IMR-90 (cell line): ENCODE measurements at regions not wholly inside any gene's neighbourhood (a gene's known extent, or its start where the extent isn't known, plus 50 kb on each side); places are given as distances from the start of the nearest gene placed in this dataset.

ENCODE experiments used
- ATAC-seq: fragments of 200-7000 bp; cut with Tn5 transposase; 2 replicates; pipeline ENCODE4 v1.9.1; 2020; ENCODE audit warnings: low read depth, mild to moderate bottlenecking, moderate library complexity
- BruUV-seq: library from RNA; stranded (reverse); fragments of 400-500 nt; replicated peaks from 2 replicates; lab custom pipeline; 2021; lab: Mats Ljungman, UMichigan
- CTCF ChIA-PET: fragments of 300-600 bp; formaldehyde crosslinking; extraction: SDS; loops from one replicate; lab custom pipeline; 2021; ENCODE audit warnings: antibody characterized with exemption; lab: Yijun Ruan, JAX
- POLR2A ChIA-PET: fragments of 300-600 bp; sonication (Branson Sonifier 250); formaldehyde crosslinking; loops from one replicate; lab custom pipeline; 2022; ENCODE audit warnings: antibody characterized with exemption; ENCODE audit not compliant: unreplicated experiment; lab: Charles Lee
- DNase-seq: peaks from one replicate; pipeline ENCODE4 v3.0.0; 2013
- H2AFZ ChIP-seq: replicated peaks from 2 replicates; pipeline ENCODE3; 2013; ENCODE audit warnings: low read length, mild to moderate bottlenecking; ENCODE audit not compliant: poor library complexity
- H2AK5ac ChIP-seq: 2 replicates; pipeline ENCODE4 v1.6.1; 2013; ENCODE audit warnings: low read depth, low read length, inconsistent platforms
- H2AK9ac ChIP-seq: replicated peaks from 2 replicates; pipeline ENCODE3; 2013; ENCODE audit warnings: mild to moderate bottlenecking, low read depth, low read length, moderate library complexity; ENCODE audit not compliant: poor library complexity
- H2BK120ac ChIP-seq: 2 replicates; pipeline ENCODE4 v1.6.1; 2013; ENCODE audit warnings: low read depth, low read length, inconsistent platforms
- H2BK15ac ChIP-seq: 3 replicates; pipeline ENCODE4 v1.6.1; 2013; ENCODE audit warnings: low read depth, low read length, inconsistent platforms
- H2BK20ac ChIP-seq: 2 replicates; pipeline ENCODE4 v1.6.1; 2013; ENCODE audit warnings: low read depth, mild to moderate bottlenecking, inconsistent platforms, low read length, moderate library complexity
- H2BK5ac ChIP-seq: 2 replicates; pipeline ENCODE4 v1.6.1; 2013; ENCODE audit warnings: mild to moderate bottlenecking, low read depth, low read length, inconsistent platforms; ENCODE audit not compliant: poor library complexity, severe bottlenecking
- H3K14ac ChIP-seq: replicated peaks from 2 replicates; pipeline ENCODE4 v1.6.1; 2013; ENCODE audit warnings: low read depth, low read length, inconsistent platforms
- H3K18ac ChIP-seq: 2 replicates; pipeline ENCODE4 v1.6.1; 2013; ENCODE audit warnings: low read depth, low read length, control low read depth
- H3K23ac ChIP-seq: 2 replicates; pipeline ENCODE4 v1.6.1; 2013; ENCODE audit warnings: low read depth, low read length, inconsistent platforms
- H3K27ac ChIP-seq: 2 replicates; pipeline ENCODE4 v1.5.1; 2013; ENCODE audit warnings: mild to moderate bottlenecking, control low read depth, low read length; ENCODE audit not compliant: insufficient read depth
- H3K27me3 ChIP-seq: 2 replicates; pipeline ENCODE4 v1.6.1; 2013; ENCODE audit warnings: low read length; ENCODE audit not compliant: control insufficient read depth, insufficient read depth
- H3K36me3 ChIP-seq: 2 replicates; pipeline ENCODE4 v1.6.1; 2013; ENCODE audit warnings: low read length, mixed read lengths; ENCODE audit not compliant: control insufficient read depth, insufficient read depth
- H3K4ac ChIP-seq: 2 replicates; pipeline ENCODE4 v1.6.1; 2013; ENCODE audit warnings: low read depth, low read length, inconsistent platforms
- H3K4me1 ChIP-seq: 2 replicates; pipeline ENCODE4 v1.6.1; 2013; ENCODE audit warnings: low read length, mixed read lengths; ENCODE audit not compliant: control insufficient read depth, insufficient read depth
- H3K4me2 ChIP-seq: 2 replicates; pipeline ENCODE4 v1.6.1; 2013; ENCODE audit warnings: low read depth, mild to moderate bottlenecking, control low read depth, low read length, moderate library complexity
- H3K4me3 ChIP-seq: 2 replicates; pipeline ENCODE4 v1.5.1; 2013; ENCODE audit warnings: low read depth, mild to moderate bottlenecking, control low read depth, low read length, moderate library complexity; ENCODE audit not compliant: insufficient read depth
- H3K56ac ChIP-seq: 2 replicates; pipeline ENCODE4 v1.6.1; 2013; ENCODE audit warnings: low read length, inconsistent platforms; ENCODE audit not compliant: insufficient read depth; ENCODE audit errors: extremely low read depth
- H3K79me1 ChIP-seq, 2 experiments: 2 replicates each; pipeline ENCODE4 v1.6.1; 2013; ENCODE audit warnings: low read length in 2 of 2, inconsistent platforms in 1 of 2, low read depth in 1 of 2
- H3K9ac ChIP-seq: 2 replicates; pipeline ENCODE4 v1.6.1; 2013; ENCODE audit warnings: low read depth, low read length, control low read depth
- H3K9me1 ChIP-seq: 2 replicates; pipeline ENCODE4 v1.6.1; 2013; ENCODE audit warnings: low read length, inconsistent platforms; ENCODE audit not compliant: insufficient read depth
- H3K9me3 ChIP-seq: 2 replicates; pipeline ENCODE4 v1.6.1; 2013; ENCODE audit warnings: low read length; ENCODE audit not compliant: control insufficient read depth, insufficient read depth
- H4K20me1 ChIP-seq: 2 replicates; pipeline ENCODE4 v1.6.1; 2013; ENCODE audit warnings: low read length, inconsistent platforms; ENCODE audit not compliant: insufficient read depth
- H4K5ac ChIP-seq: 2 replicates; pipeline ENCODE4 v1.6.1; 2013; ENCODE audit warnings: mild to moderate bottlenecking, low read depth, low read length, control low read depth
- H4K8ac ChIP-seq, 2 experiments: 2 replicates each; pipeline ENCODE4 v1.6.1; 2013; ENCODE audit warnings: low read depth in 2 of 2, low read length in 2 of 2, control low read depth in 1 of 2, inconsistent platforms in 1 of 2
- H4K91ac ChIP-seq: 2 replicates; pipeline ENCODE4 v1.6.1; 2013; ENCODE audit warnings: low read depth, low read length, inconsistent platforms; ENCODE audit not compliant: insufficient read depth
- CEBPB ChIP-seq: IDR thresholded peaks from 2 replicates; pipeline ENCODE4 v1.6.1; 2012; ENCODE audit warnings: low read depth, low read length, improper control_type of control experiment
- CHD1 ChIP-seq: IDR thresholded peaks from 2 replicates; pipeline ENCODE4 v1.6.1; 2012; ENCODE audit warnings: low read depth, low read length, improper control_type of control experiment
- FOS ChIP-seq: fragments of 150-350 bp; IDR thresholded peaks from 2 replicates; pipeline ENCODE4 v1.6.1; 2016; ENCODE audit warnings: low read depth, low read length
- MAZ ChIP-seq: IDR thresholded peaks from 2 replicates; pipeline ENCODE4 v1.6.1; 2012; ENCODE audit warnings: low read depth, mild to moderate bottlenecking, low read length, improper control_type of control experiment, moderate library complexity, borderline replicate concordance
- MXI1 ChIP-seq: IDR thresholded peaks from 2 replicates; pipeline ENCODE4 v1.6.1; 2012; ENCODE audit warnings: low read depth, mild to moderate bottlenecking, low read length, moderate library complexity, borderline replicate concordance
- NFE2L2 ChIP-seq: fragments of 150-350 bp; IDR thresholded peaks from 2 replicates; pipeline ENCODE4 v1.6.1; 2016; ENCODE audit warnings: low read depth, mild to moderate bottlenecking, low read length
- POLR2A ChIP-seq: IDR thresholded peaks from 2 replicates; pipeline ENCODE4 v1.6.1; 2012; ENCODE audit warnings: mild to moderate bottlenecking, low read depth, low read length
- RAD21 ChIP-seq: IDR thresholded peaks from 2 replicates; pipeline ENCODE4 v1.6.1; 2012; ENCODE audit warnings: low read length, improper control_type of control experiment
- RCOR1 ChIP-seq: IDR thresholded peaks from 2 replicates; pipeline ENCODE4 v1.6.1; 2012; ENCODE audit warnings: mild to moderate bottlenecking, low read length, improper control_type of control experiment; ENCODE audit not compliant: insufficient replicate concordance
- WGBS, 2 experiments: methylation state at CpG; one replicate each; pipeline versions ENCODE4 v1.1.5 to v1.1.7; 2013; ENCODE audit warnings: missing lambda C conversion rate in 2 of 2; ENCODE audit not compliant: insufficient read length in 1 of 2; ENCODE audit errors: extremely low coverage in 2 of 2; 5-methylcytosine and 5-hydroxymethylcytosine counted together
- dilution Hi-C: fragments of 300-500 bp; cut with HindIII; formaldehyde crosslinking; loops from one replicate; pipeline ENCODE4 v1.14.3; 2018; ENCODE audit warnings: low sequenced_read_pairs; ENCODE audit not compliant: unreplicated experiment
- in situ Hi-C: fragments of 300-500 bp; cut with MboI; formaldehyde crosslinking; loops from 3 replicates; pipeline ENCODE4 v1.14.3; 2019; ENCODE audit warnings: low sequenced_read_pairs, inconsistent platforms, mixed read lengths
- intact Hi-C: fragments of 100-400 bp; cut with micrococcal nuclease; formaldehyde crosslinking; loops from 2 replicates; pipeline ENCODE4 v1.10.0; 2022
- TF ChIP-seq, protein P1 (sequence below): fragments of 150-350 bp; IDR thresholded peaks from 2 replicates; pipeline ENCODE4 v1.6.1; 2017; ENCODE audit warnings: mild to moderate bottlenecking, antibody characterized with exemption, low read length, low read depth
- TF ChIP-seq, protein P2 (sequence below): fragments of 150-350 bp; IDR thresholded peaks from 2 replicates; pipeline ENCODE4 v1.6.1; 2016; ENCODE audit warnings: low read depth, mild to moderate bottlenecking, low read length, moderate library complexity, borderline replicate concordance

DNA sequence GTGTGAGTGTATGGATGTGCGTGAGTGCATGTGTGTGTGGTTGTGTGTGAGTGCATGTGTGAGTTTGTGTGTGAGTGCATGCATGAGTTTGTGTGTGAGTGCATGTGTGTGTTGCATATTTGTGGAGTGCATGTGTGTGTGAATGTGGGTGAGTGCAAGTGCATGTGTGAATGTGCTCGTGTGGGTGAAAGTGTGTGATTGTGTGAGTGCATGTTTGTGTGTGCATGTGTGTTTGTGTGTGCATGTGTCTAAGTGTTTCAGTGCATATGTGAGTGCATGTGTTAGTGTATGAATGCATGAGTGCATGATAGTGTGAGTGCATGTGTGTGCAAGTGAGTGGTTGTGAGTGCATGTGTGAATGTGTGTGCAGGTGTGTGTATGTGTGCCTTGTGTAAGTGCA is 343.4 kb upstream of the SALL3 start:
- Histone ChIP-seq H2BK120ac (no peak overlapping the region), H3K14ac (no peak overlapping the region), H3K27ac (no peak overlapping the region), H4K8ac (no peak overlapping the region), H2BK15ac (no peak overlapping the region), H3K79me1 (no peaks in the 10 kb centered on the region), H3K36me3 (no peaks in the 10 kb centered on the region), H4K5ac (no peak overlapping the region), H3K23ac (no peak overlapping the region), H3K9me3 (peaks cover 62% of the 10 kb centered on the region), H3K4me2 (no peak overlapping the region), H3K4me1 (no peaks in the 10 kb centered on the region), H3K9ac (no peak overlapping the region), H2AK5ac (no peak overlapping the region), H2AFZ (no peak overlapping the region), H4K91ac (no peak overlapping the region), H3K4me3 (no peak overlapping the region), H2BK20ac (no peak overlapping the region), H3K56ac (no peak overlapping the region), H2BK5ac (no peak overlapping the region), H4K20me1 (no peaks in the 10 kb centered on the region), H2AK9ac (no peak overlapping the region), H3K9me1 (no peaks in the 10 kb centered on the region), H3K27me3 (no peaks in the 10 kb centered on the region), H3K4ac (no peak overlapping the region), H3K18ac (no peak overlapping the region)
- ChIA-PET CTCF (no interaction called here), POLR2A (no interaction called here)
- intact Hi-C loops: no loop called here
- dilution Hi-C loops: no loop called here
- no TSS peak for BruUV-seq
- ATAC-seq (no peak), DNase-seq (no peak)
- TF ChIP-seq POLR2A (no peak), CHD1 (no peak), MAZ (no peak), FOS (no peak), MXI1 (no peak), NFE2L2 (no peak), CEBPB (no peak), RCOR1 (no peak), RAD21 (no peak)
- TF ChIP-seq, protein P1, sequence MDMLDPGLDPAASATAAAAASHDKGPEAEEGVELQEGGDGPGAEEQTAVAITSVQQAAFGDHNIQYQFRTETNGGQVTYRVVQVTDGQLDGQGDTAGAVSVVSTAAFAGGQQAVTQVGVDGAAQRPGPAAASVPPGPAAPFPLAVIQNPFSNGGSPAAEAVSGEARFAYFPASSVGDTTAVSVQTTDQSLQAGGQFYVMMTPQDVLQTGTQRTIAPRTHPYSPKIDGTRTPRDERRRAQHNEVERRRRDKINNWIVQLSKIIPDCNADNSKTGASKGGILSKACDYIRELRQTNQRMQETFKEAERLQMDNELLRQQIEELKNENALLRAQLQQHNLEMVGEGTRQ: no peak
- TF ChIP-seq, protein P2, sequence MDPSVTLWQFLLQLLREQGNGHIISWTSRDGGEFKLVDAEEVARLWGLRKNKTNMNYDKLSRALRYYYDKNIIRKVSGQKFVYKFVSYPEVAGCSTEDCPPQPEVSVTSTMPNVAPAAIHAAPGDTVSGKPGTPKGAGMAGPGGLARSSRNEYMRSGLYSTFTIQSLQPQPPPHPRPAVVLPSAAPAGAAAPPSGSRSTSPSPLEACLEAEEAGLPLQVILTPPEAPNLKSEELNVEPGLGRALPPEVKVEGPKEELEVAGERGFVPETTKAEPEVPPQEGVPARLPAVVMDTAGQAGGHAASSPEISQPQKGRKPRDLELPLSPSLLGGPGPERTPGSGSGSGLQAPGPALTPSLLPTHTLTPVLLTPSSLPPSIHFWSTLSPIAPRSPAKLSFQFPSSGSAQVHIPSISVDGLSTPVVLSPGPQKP: no peak
- WGBS, 2 experiments: 88% methylated on average over 2 of the region's 2 CpGs; no CpG with 5 or more reads in 1 of the 2 experiments
- in situ Hi-C loops: no loop called here
